ENCODE measurements at regions not wholly inside any gene's neighbourhood (a gene's known extent, or its start where the extent isn't known, plus 50 kb on each side); places are given as distances from the start of the nearest gene placed in this dataset.

DNA sequence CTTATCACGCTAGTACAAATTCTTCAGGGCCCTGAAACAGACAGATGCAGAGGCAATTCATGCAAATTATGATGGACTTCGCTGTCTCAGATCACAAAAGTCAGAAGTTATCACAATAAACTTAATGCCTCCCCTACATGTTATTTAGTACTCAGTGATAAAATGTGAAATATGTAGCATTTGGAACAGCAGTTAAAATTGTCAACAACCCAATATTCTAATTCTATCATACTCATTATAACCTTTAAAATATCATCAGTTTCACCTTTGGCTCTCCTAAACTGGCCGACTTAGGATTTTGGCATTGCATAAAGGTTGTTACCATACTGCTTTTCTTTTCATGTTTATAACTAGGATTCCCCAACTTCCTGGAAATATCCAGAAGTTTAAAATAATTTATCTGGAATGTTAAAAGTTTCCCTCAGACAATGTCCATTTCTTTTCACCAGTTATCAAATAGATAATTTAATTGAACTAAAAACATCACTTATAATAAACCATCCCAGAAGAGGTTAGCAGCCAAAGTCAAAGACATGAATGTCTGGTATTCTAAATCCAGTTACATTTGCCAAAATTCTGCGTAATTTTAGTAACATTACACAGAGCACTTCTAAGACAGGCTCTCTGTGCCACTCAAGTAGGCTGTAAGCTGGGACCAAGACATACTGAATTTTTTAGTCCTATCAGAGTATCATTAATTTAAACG is 239.8 kb downstream of the RBM43 start:
- TF ChIP-seq, protein P1, sequence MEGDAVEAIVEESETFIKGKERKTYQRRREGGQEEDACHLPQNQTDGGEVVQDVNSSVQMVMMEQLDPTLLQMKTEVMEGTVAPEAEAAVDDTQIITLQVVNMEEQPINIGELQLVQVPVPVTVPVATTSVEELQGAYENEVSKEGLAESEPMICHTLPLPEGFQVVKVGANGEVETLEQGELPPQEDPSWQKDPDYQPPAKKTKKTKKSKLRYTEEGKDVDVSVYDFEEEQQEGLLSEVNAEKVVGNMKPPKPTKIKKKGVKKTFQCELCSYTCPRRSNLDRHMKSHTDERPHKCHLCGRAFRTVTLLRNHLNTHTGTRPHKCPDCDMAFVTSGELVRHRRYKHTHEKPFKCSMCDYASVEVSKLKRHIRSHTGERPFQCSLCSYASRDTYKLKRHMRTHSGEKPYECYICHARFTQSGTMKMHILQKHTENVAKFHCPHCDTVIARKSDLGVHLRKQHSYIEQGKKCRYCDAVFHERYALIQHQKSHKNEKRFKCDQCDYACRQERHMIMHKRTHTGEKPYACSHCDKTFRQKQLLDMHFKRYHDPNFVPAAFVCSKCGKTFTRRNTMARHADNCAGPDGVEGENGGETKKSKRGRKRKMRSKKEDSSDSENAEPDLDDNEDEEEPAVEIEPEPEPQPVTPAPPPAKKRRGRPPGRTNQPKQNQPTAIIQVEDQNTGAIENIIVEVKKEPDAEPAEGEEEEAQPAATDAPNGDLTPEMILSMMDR (IDR thresholded peaks at IDR 0.05): no peak
- TF ChIP-seq POLR2A (IDR thresholded peaks at IDR 0.05): no peak

All from testis (tissue), 2 donors.